HG03342 (cell line): ENCODE measurements at regions not wholly inside any gene's neighbourhood (a gene's known extent, or its start where the extent isn't known, plus 50 kb on each side); places are given as distances from the start of the nearest gene placed in this dataset.
"Not testable (repeated sequence)": the region's sequence is repeated elsewhere in the genome, so short reads cannot be mapped to it uniquely, and the experiment has no call there.

Experiments used
- ATAC-seq: cut with Tn5 transposase; IDR thresholded peaks from one replicate; pipeline ENCODE4 v1.9.1; 2021; ENCODE audit warnings: mild to moderate bottlenecking, moderate library complexity; ENCODE audit not compliant: unreplicated experiment

DNA sequence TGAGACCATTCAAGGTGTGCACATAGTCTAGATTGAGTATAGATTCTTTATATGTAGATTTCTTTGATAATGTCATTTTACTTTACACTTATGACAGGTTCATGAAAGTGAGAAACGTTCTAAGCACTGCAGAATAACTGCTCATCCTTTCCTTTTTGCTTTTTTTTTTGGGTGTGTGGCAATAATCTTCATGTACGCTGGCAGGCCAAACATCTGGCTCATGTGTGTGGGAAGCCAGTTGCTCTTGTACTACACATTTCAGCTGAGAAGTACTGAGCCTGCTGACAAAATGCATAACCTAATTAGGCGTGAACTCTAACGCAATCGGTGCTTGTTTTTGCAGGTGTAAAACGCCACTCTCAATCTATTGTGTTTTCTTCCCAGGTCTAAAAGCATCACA lies 350.8 kb upstream of the KAZN start:
- ATAC-seq = no peak

- no peak for ATAC-seq
Observed at GRCh38 chr1:14251871-14252270, 346.6 kb upstream of the KAZN start.

GRCh38 chr1:14253676-14254075 lies 344.8 kb upstream of the KAZN start:
- ATAC-seq = no peak

DNA sequence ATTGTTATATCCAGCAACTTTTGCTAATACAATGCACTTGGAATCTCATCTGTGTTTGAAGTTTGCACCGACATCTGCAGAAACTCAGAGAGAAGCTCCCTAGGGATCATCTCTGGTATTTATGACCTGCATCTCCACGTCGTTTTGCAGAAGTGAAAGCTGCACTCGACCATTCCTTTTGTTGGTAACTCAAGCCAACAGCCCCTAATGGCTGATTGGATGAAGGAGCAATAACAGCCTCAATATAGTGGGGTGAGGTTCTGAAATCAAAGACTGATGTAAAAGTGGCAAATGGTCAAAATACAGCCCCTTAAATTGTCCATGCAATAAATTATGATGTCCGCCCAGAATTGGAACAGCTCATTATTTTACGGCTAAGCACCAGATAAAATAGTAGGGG lies 344.2 kb upstream of the KAZN start:
- peak; percentile 67 for ATAC-seq

DNA sequence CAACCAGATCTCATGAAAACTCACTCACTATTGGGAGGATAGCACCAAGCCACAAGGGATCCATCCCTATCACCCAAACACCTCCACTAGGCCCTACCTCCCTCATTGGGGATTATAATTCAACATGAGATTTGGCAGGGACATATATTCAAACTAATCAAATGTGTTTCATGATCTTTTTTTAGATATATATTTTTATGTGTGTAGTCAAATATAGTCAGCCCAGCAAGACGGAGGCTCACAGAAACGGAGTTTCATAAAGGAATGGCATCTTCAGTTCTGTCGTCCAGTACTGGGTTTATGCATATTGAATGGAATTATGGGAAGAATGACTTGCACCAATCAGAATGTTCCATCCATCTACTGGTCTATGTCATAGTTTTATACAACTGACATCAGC lies 343.3 kb upstream of the KAZN start:
- no peak for ATAC-seq

- no peak for ATAC-seq
Observed at GRCh38 chr1:14255711-14256110, 342.8 kb upstream of the KAZN start.

DNA sequence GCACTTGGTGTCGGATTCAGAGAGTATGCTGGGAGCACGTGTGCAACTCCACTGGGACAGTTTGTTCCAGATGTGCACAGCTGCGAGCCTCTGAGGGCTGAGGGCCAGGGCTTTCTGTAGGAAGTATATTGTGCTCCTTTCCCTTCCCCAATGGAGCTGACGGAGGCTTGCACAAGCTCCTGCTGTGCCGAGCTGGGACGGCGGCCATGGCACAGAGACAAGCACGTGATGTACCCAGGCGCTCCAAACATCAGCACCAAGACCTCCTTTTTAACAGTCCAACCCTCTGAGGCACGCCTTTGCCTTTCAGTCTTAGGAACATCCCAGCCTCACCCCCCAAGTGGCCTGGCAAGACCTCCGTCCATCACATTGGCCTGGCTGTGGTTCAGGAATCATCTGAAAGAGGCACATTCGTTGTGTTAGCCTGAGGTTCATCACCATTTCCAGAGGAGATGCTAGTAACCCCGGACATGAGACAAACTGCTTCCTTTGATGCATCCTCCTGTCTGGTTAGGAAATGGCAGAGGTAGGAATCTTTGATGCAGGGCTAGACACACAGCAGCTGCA lies 339.2 kb upstream of the KAZN start:
- no peak for ATAC-seq

DNA sequence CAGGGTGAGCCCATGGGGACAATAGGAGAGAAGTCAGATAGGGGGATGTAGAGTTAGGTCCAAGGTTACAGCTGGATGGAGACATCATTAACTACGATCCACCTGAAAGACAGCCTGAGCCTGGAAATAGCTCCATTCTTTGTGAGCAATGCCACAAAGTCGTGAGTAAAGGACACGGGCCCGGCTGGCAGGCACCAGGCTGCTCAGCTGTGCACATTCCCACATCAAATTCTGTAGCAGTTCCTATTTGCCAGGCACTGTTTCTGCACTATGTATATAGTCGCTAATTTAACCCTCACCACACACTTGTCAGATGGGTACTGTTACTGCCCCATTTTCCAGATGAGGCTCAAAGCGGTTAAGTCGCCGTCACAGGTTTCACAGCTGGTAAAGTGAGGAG lies 338.0 kb upstream of the KAZN start:
- ATAC-seq = no peak

DNA sequence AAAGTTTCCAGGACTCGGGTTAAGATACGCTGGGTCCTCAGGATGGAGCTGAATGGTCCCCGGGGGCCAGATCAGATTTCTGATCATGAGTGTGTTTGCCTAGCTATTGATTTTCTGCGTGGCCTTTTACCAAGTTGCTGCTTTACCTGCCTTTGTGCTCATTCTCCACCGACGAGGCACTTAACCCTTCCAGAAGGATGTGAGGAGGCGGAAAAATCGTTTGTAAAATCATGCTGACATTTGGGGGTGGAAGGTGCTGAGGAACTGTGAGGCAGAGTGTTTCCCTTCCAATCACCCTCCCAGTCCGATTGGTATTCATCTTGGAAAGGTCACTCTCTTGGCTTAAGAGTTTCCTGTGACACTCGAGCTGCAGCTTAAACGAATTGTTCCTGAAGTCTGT lies 337.1 kb upstream of the KAZN start:
- no peak for ATAC-seq

GRCh38 chr1:14262637-14263036 lies 335.8 kb upstream of the KAZN start:
- ATAC-seq = no peak

DNA sequence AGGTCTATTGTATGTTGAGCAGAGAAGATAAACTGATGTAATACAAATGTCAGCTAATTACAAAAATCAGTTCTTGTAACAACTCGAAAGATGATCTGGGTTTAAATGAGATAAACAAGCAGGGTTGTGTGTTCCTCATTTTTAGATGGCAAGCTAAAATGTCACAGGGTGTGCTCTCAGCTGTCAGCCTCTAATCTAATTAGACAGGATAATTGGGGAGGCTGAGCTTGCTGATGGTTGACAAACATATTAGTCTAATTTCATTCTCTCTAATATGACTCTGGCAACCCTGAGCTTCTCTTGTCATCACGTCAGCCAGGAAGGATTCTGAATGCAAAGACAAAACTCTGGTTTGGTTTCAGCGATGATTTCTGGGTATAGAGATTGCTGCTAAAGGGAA lies 335.3 kb upstream of the KAZN start:
- ATAC-seq = no peak

DNA sequence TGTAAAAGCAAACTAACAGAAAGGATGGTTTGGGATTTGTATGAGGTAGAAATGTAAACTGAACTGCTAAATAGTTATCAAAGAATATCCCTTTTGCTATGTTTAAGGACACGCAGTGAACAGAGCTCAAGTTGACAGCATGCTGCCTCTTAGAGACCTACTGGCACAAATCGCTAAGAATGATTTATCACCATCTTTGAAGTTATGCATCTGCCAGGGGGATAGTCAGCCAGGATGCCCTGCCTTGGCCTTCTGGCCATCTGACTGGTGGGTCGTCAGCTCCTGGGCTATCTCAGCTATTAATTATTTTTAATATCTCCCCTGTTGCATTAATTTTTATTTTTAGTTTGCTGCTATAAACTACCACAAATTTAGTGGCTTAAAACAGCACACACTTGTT lies 334.8 kb upstream of the KAZN start:
- ATAC-seq = no peak

- ATAC-seq = no peak
Observed at GRCh38 chr1:14265495-14265894, 333.0 kb upstream of the KAZN start.

GRCh38 chr1:14267991-14268390 lies 330.5 kb upstream of the KAZN start:
- ATAC-seq = no peak

- no peak for ATAC-seq
Observed at GRCh38 chr1:14270821-14271220, 327.7 kb upstream of the KAZN start.

GRCh38 chr1:14273811-14274210 lies 324.7 kb upstream of the KAZN start:
- no peak for ATAC-seq

DNA sequence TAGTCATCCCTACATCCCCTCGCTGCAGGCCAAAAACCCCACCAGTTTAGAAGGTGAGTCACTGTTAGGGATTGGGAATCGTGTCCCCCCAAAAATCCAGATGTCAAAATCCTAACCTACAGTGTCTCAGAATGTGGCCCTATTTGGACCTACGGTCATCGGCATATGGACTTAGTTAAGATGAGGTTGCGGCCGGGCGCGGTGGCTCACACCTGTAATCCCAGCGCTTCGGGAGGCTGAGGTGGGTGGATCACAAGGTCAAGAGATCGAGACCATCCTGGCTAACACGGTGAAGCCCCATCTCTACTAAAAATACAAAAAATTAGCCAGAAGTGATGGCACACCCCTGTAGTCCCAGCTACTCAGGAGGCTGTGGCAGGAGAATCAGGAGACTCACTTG lies 318.6 kb upstream of the KAZN start:
- ATAC-seq = not testable (repeated sequence)

DNA sequence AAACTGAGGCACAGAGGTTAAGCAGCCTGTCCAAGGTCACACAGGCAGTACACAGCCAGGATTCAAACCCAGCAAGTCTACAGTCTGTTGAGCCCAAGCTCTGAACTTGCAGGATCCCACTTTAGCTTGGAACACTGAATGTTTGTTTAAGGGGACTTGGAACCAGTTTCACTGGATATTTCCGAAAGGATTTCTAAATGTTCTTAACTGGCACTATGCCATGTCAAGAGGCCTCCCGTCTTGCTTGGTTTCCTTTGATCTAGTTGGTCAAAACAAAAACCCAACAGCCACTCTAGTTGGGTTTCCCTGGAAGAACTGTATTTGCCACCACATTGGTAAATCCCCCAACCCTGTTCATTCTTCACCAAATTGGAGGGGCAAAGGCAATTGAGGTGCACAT lies 317.6 kb upstream of the KAZN start:
- no peak for ATAC-seq

- ATAC-seq = no peak
Observed at GRCh38 chr1:14281412-14281811, 317.1 kb upstream of the KAZN start.

GRCh38 chr1:14282707-14283106 lies 315.8 kb upstream of the KAZN start:
- no peak for ATAC-seq

- ATAC-seq = no peak
Observed at GRCh38 chr1:14285238-14285637, 313.2 kb upstream of the KAZN start.

- ATAC-seq = not testable (repeated sequence)
Observed at GRCh38 chr1:14291182-14291581, 307.3 kb upstream of the KAZN start.

GRCh38 chr1:14292520-14292919 lies 306.0 kb upstream of the KAZN start:
- ATAC-seq = no peak

GRCh38 chr1:14294006-14294405 lies 304.5 kb upstream of the KAZN start:
- no peak for ATAC-seq
